22Rv1 (cell line): ENCODE measurements at regions not wholly inside any gene's neighbourhood (a gene's known extent, or its start where the extent isn't known, plus 50 kb on each side); places are given as distances from the start of the nearest gene placed in this dataset.

Experiments used
- ZFX ChIP-seq: fragments of 450-650 bp; IDR thresholded peaks from 2 replicates; pipeline ENCODE4 v1.6.1; 2017; ENCODE audit warnings: antibody characterized with exemption, borderline replicate concordance
- TF ChIP-seq, protein P1 (sequence below): fragments of 450-650 bp; IDR thresholded peaks from 2 replicates; pipeline ENCODE4 v1.5.1; 2017; ENCODE audit warnings: mild to moderate bottlenecking

DNA sequence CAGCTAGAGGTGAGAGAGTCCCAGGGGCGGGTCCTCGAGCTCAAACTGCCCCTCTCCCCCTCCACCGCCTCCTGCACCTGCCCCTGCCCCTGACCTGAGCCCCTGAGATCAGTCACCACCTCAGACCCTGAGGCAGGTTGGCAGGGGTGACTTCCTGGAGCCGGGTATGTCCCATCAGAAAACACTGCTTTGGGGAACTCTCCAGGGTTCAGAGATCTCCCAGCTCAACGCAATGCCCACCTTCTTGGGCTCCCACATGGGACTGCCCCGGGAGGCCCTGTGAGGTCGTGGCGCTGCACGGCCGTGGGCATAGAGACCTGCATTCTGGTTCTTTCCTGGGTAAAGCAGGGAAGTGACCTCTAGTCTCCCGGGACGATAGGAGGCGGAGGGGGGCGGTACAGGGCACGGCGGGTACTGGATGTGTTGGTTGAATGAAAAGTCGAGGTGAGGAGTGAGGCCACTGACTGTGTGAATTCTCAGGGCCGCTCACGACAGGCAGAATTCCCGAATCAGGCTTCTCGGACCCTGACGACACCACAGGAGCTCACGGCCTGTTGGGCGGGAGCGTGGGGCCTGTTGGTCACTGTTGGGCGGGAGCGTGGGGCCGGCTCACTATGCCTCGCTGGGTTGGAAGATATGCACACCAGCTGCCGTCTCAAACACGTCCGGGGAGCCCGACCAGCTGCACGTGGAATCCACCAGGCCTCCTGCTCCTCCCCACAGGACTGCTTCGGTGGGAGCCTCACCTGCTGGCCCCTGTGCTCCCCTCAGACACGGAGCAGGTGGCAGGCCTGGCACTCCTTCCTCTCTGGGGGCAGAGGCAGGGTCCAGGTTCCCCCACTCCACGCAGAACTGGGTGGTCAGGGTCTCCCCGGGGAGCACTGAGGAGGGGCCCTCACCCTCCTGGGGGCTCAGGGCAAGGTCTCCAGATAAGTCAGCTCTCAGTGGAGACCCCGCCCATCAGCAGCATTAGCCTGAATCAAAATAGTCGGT is 178.0 kb upstream of the PPP1R26 start:
- TF ChIP-seq, protein P1, sequence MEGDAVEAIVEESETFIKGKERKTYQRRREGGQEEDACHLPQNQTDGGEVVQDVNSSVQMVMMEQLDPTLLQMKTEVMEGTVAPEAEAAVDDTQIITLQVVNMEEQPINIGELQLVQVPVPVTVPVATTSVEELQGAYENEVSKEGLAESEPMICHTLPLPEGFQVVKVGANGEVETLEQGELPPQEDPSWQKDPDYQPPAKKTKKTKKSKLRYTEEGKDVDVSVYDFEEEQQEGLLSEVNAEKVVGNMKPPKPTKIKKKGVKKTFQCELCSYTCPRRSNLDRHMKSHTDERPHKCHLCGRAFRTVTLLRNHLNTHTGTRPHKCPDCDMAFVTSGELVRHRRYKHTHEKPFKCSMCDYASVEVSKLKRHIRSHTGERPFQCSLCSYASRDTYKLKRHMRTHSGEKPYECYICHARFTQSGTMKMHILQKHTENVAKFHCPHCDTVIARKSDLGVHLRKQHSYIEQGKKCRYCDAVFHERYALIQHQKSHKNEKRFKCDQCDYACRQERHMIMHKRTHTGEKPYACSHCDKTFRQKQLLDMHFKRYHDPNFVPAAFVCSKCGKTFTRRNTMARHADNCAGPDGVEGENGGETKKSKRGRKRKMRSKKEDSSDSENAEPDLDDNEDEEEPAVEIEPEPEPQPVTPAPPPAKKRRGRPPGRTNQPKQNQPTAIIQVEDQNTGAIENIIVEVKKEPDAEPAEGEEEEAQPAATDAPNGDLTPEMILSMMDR, result no peak
- TF ChIP-seq ZFX, result no peak
